ENCODE measurements at regions not wholly inside any gene's neighbourhood (a gene's known extent, or its start where the extent isn't known, plus 50 kb on each side); places are given as distances from the start of the nearest gene placed in this dataset.
A peak's percentile ranks its signal among the peaks of the same experiment; 100 is the strongest.

DNA sequence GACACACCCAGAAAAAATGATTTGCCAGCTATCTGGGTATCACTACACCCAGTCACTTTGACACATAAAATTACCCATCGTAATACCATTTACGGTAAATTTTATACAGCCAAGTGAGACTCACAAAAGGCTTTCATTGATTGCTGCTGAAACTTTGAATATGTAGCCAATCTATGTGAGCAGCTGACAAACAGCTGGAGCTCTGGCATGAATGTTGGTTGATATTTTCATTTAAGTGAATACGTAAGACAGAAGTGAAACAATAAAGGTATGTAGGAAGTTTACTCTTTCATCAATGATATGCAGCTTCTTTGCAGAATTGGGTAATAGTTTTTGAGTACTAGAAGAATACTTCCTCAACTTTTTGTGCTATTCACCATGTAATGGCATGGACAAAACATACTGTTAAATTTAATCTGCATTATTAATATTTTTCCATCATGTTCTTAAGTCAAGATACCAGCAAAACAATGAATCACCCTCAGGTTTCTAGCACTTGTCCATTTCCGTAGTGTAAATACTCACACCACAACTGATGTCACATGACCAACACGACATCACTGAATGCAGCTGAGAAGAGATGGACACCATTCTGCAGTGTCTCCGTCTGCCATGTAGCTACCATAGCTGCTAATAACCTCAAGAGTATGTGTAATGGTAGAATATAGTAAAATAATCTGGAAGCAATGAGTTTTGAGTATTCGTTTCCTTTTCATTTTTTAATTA, 205.9 kb upstream of the HES1 start:
- H3K27ac Mint-ChIP-seq = no peak overlapping the region
- Histone ChIP-seq H3K9me3 (ENCODE audit: control insufficient read depth in 1 of 2, low read length in 2 of 2) (no peaks in the 10 kb centered on the region), H3K27me3 (ENCODE audit: insufficient read depth, low read length) (no peaks in the 10 kb centered on the region), H3K36me3 (ENCODE audit: insufficient read depth, low read length) (no peaks in the 10 kb centered on the region), H3K4me1 (ENCODE audit: insufficient read depth, low read length) (no peaks in the 10 kb centered on the region), H3K27ac (ENCODE audit: low read depth, low read length) (no peak overlapping the region), H3K4me3 (ENCODE audit: low read length in 2 of 2) (no peak overlapping the region)
- DNase-seq = no peak
- peaks cover 5 to 13% of the 10 kb centered on the region in 2 donors for H3K27me3 Mint-ChIP-seq
- ChIA-PET POLR2A (ENCODE audit: partially characterized antibody) (no interaction called here), CTCF (ENCODE audit: partially characterized antibody) (no interaction called here)
- H3K9me3 Mint-ChIP-seq = peaks cover 0 to 2% (median 0%) of the 10 kb centered on the region in 8 donors
- no peaks in the 10 kb centered on the region for H3K36me3 Mint-ChIP-seq
- intact Hi-C loops (cut with micrococcal nuclease) = no loop called here
- H3K4me1 Mint-ChIP-seq = no peaks in the 10 kb centered on the region
- H3K4me3 Mint-ChIP-seq = no peak overlapping the region

DNA sequence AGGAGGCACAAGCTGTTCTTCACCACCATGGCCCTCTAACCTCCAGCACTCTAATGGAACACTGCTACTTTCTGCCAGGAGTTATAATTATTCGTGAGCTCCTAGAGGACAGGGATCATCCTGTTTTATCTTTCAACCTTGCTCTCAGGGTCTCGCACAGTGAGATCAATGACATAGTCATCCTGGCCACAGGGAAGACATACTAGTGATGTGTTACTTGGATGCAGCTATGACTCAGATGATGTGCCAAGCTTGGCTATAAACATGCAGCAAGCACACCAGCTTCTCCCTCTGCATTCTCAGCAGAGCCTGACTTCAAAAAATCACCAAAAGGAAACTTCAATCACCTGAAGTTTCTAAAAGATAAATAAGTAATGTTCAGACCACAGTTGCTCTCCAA, 203.8 kb upstream of the HES1 start:
- Mint-ChIP-seq H3K27ac (no peak overlapping the region), H3K4me3 (no peak overlapping the region), H3K4me1 (no peaks in the 10 kb centered on the region), H3K9me3 (peaks cover 0 to 2% (median 0%) of the 10 kb centered on the region in 8 donors), H3K36me3 (no peaks in the 10 kb centered on the region), H3K27me3 (peaks cover 4 to 11% of the 10 kb centered on the region in 2 donors)
- no peaks in the 10 kb centered on the region for H3K4me1 ChIP-seq (ENCODE audit: insufficient read depth, low read length)
- no peak for DNase-seq
- no peaks in the 10 kb centered on the region for H3K9me3 ChIP-seq (ENCODE audit: control insufficient read depth in 1 of 2, low read length in 2 of 2)
- ChIA-PET POLR2A (ENCODE audit: partially characterized antibody) (no interaction called here), CTCF (ENCODE audit: partially characterized antibody) (no interaction called here)
- no peak overlapping the region for H3K4me3 ChIP-seq (ENCODE audit: low read length in 2 of 2)
- H3K27me3 ChIP-seq (ENCODE audit: insufficient read depth, low read length) = no peaks in the 10 kb centered on the region
- intact Hi-C loops (cut with micrococcal nuclease) = no loop called here
- H3K27ac ChIP-seq (ENCODE audit: low read depth, low read length) = no peak overlapping the region
- H3K36me3 ChIP-seq (ENCODE audit: insufficient read depth, low read length) = no peaks in the 10 kb centered on the region

GRCh38 chr3:193932576-193932975, 203.4 kb upstream of the HES1 start:
- Mint-ChIP-seq H3K4me1 (no peaks in the 10 kb centered on the region), H3K27me3 (peaks cover 4 to 8% of the 10 kb centered on the region in 2 donors), H3K4me3 (no peak overlapping the region), H3K36me3 (no peaks in the 10 kb centered on the region), H3K9me3 (peaks cover 0 to 2% (median 0%) of the 10 kb centered on the region in 8 donors), H3K27ac (no peak overlapping the region)
- ChIA-PET CTCF (ENCODE audit: partially characterized antibody) (no interaction called here), POLR2A (ENCODE audit: partially characterized antibody) (no interaction called here)
- Histone ChIP-seq H3K4me1 (ENCODE audit: insufficient read depth, low read length) (no peaks in the 10 kb centered on the region), H3K4me3 (ENCODE audit: low read length in 2 of 2) (no peak overlapping the region), H3K27ac (ENCODE audit: low read depth, low read length) (no peak overlapping the region), H3K9me3 (ENCODE audit: control insufficient read depth in 1 of 2, low read length in 2 of 2) (no peaks in the 10 kb centered on the region), H3K36me3 (ENCODE audit: insufficient read depth, low read length) (no peaks in the 10 kb centered on the region), H3K27me3 (ENCODE audit: insufficient read depth, low read length) (no peaks in the 10 kb centered on the region)
- intact Hi-C loops (cut with micrococcal nuclease) = no loop called here
- DNase-seq = no peak

GRCh38 chr3:193933451-193933850, 202.5 kb upstream of the HES1 start:
- Histone ChIP-seq H3K4me3 (ENCODE audit: low read length in 2 of 2) (no peak overlapping the region), H3K9me3 (ENCODE audit: control insufficient read depth in 1 of 2, low read length in 2 of 2) (no peaks in the 10 kb centered on the region), H3K4me1 (ENCODE audit: insufficient read depth, low read length) (no peaks in the 10 kb centered on the region), H3K27ac (ENCODE audit: low read depth, low read length) (no peak overlapping the region), H3K27me3 (ENCODE audit: insufficient read depth, low read length) (no peaks in the 10 kb centered on the region), H3K36me3 (ENCODE audit: insufficient read depth, low read length) (no peaks in the 10 kb centered on the region)
- ChIA-PET CTCF (ENCODE audit: partially characterized antibody) (no interaction called here), POLR2A (ENCODE audit: partially characterized antibody) (no interaction called here)
- no peak for DNase-seq
- no peaks in the 10 kb centered on the region for H3K36me3 Mint-ChIP-seq
- H3K9me3 Mint-ChIP-seq = peaks cover 0 to 2% (median 0%) of the 10 kb centered on the region in 8 donors
- H3K4me3 Mint-ChIP-seq = no peak overlapping the region
- intact Hi-C loops (cut with micrococcal nuclease) = no loop called here
- H3K27me3 Mint-ChIP-seq = peaks cover 4 to 6% of the 10 kb centered on the region in 2 donors
- no peaks in the 10 kb centered on the region for H3K4me1 Mint-ChIP-seq
- no peak overlapping the region for H3K27ac Mint-ChIP-seq

GRCh38 chr3:193935916-193936315, 200.0 kb upstream of the HES1 start:
- no peaks in the 10 kb centered on the region for H3K36me3 Mint-ChIP-seq
- no peaks in the 10 kb centered on the region for H3K9me3 Mint-ChIP-seq
- no peaks in the 10 kb centered on the region for H3K36me3 ChIP-seq (ENCODE audit: insufficient read depth, low read length)
- H3K27me3 Mint-ChIP-seq = peaks cover 3 to 6% of the 10 kb centered on the region in 2 donors
- H3K9me3 ChIP-seq (ENCODE audit: control insufficient read depth in 1 of 2, low read length in 2 of 2) = no peaks in the 10 kb centered on the region
- CTCF ChIA-PET (ENCODE audit: partially characterized antibody) = no interaction called here
- no peaks in the 10 kb centered on the region for H3K4me1 ChIP-seq (ENCODE audit: insufficient read depth, low read length)
- no peak overlapping the region for H3K4me3 ChIP-seq (ENCODE audit: low read length in 2 of 2)
- no peaks in the 10 kb centered on the region for H3K4me1 Mint-ChIP-seq
- no peak for DNase-seq
- H3K27ac Mint-ChIP-seq = no peak overlapping the region
- intact Hi-C loops (cut with micrococcal nuclease) = no loop called here
- H3K27ac ChIP-seq (ENCODE audit: low read depth, low read length) = no peak overlapping the region
- no peak overlapping the region for H3K4me3 Mint-ChIP-seq
- no peaks in the 10 kb centered on the region for H3K27me3 ChIP-seq (ENCODE audit: insufficient read depth, low read length)
- POLR2A ChIA-PET (ENCODE audit: partially characterized antibody) = no interaction called here

- Histone ChIP-seq H3K27ac (ENCODE audit: low read depth, low read length) (no peak overlapping the region), H3K36me3 (ENCODE audit: insufficient read depth, low read length) (no peaks in the 10 kb centered on the region), H3K9me3 (ENCODE audit: control insufficient read depth in 1 of 2, low read length in 2 of 2) (no peaks in the 10 kb centered on the region), H3K4me1 (ENCODE audit: insufficient read depth, low read length) (no peaks in the 10 kb centered on the region), H3K27me3 (ENCODE audit: insufficient read depth, low read length) (no peaks in the 10 kb centered on the region), H3K4me3 (ENCODE audit: low read length in 2 of 2) (no peak overlapping the region)
- Mint-ChIP-seq H3K27me3 (peaks cover under 1 to 1% of the 10 kb centered on the region in 2 donors), H3K27ac (no peak overlapping the region), H3K36me3 (no peaks in the 10 kb centered on the region), H3K4me3 (no peak overlapping the region), H3K4me1 (no peaks in the 10 kb centered on the region), H3K9me3 (no peaks in the 10 kb centered on the region)
- no peak for DNase-seq
- ChIA-PET POLR2A (ENCODE audit: partially characterized antibody) (no interaction called here), CTCF (ENCODE audit: partially characterized antibody) (no interaction called here)
- intact Hi-C loops (cut with micrococcal nuclease) = no loop called here
Observed at GRCh38 chr3:193938613-193939012, 197.3 kb upstream of the HES1 start.

- POLR2A ChIA-PET (ENCODE audit: partially characterized antibody) = no interaction called here
- intact Hi-C loops (cut with micrococcal nuclease) = no loop called here
- DNase-seq = no peak
- Histone ChIP-seq H3K36me3 (ENCODE audit: insufficient read depth, low read length) (no peaks in the 10 kb centered on the region), H3K27ac (ENCODE audit: low read depth, low read length) (no peak overlapping the region), H3K27me3 (ENCODE audit: insufficient read depth, low read length) (no peaks in the 10 kb centered on the region), H3K4me1 (ENCODE audit: insufficient read depth, low read length) (no peaks in the 10 kb centered on the region), H3K9me3 (ENCODE audit: control insufficient read depth in 1 of 2, low read length in 2 of 2) (no peaks in the 10 kb centered on the region), H3K4me3 (ENCODE audit: low read length in 2 of 2) (no peak overlapping the region)
- H3K36me3 Mint-ChIP-seq = no peaks in the 10 kb centered on the region
- CTCF ChIA-PET (ENCODE audit: partially characterized antibody) = no interaction called here
- H3K27me3 Mint-ChIP-seq = peaks cover 0 to 1% of the 10 kb centered on the region in 2 donors
- no peaks in the 10 kb centered on the region for H3K9me3 Mint-ChIP-seq
- no peaks in the 10 kb centered on the region for H3K4me1 Mint-ChIP-seq
- peak overlapping the region in 1 of 7 donors; percentile 3 for H3K27ac Mint-ChIP-seq
- H3K4me3 Mint-ChIP-seq = no peak overlapping the region
Observed at GRCh38 chr3:193939527-193939926, 196.4 kb upstream of the HES1 start.

- H3K36me3 ChIP-seq (ENCODE audit: insufficient read depth, low read length) = no peaks in the 10 kb centered on the region
- H3K9me3 ChIP-seq (ENCODE audit: control insufficient read depth in 1 of 2, low read length in 2 of 2) = no peaks in the 10 kb centered on the region
- ChIA-PET CTCF (ENCODE audit: partially characterized antibody) (no interaction called here), POLR2A (ENCODE audit: partially characterized antibody) (no interaction called here)
- no peaks in the 10 kb centered on the region for H3K36me3 Mint-ChIP-seq
- no peaks in the 10 kb centered on the region for H3K4me1 Mint-ChIP-seq
- H3K27me3 Mint-ChIP-seq = no peaks in the 10 kb centered on the region
- no peak for DNase-seq
- no peak overlapping the region for H3K4me3 ChIP-seq (ENCODE audit: low read length in 2 of 2)
- H3K9me3 Mint-ChIP-seq = no peaks in the 10 kb centered on the region
- H3K27ac ChIP-seq (ENCODE audit: low read depth, low read length) = no peak overlapping the region
- no peak overlapping the region for H3K27ac Mint-ChIP-seq
- no peak overlapping the region for H3K4me3 Mint-ChIP-seq
- no peaks in the 10 kb centered on the region for H3K27me3 ChIP-seq (ENCODE audit: insufficient read depth, low read length)
- H3K4me1 ChIP-seq (ENCODE audit: insufficient read depth, low read length) = no peaks in the 10 kb centered on the region
- intact Hi-C loops (cut with micrococcal nuclease) = no loop called here
Observed at GRCh38 chr3:193940526-193940925, 195.4 kb upstream of the HES1 start.

All from CD4-positive, alpha-beta memory T cell (primary cell).